Brain microvascular endothelial cell (primary cell): ENCODE measurements at regions not wholly inside any gene's neighbourhood (a gene's known extent, or its start where the extent isn't known, plus 50 kb on each side); places are given as distances from the start of the nearest gene placed in this dataset.

ENCODE experiments used
- DNase-seq: peaks from one replicate; pipeline ENCODE4 v3.0.0-alpha.2; 2020
- H3K27ac ChIP-seq: fragments of 250-450 bp; sonication (Bioruptor Pico); 2 replicates; pipeline ENCODE4 v1.5.1; 2020; ENCODE audit warnings: mild to moderate bottlenecking, moderate library complexity
- H3K27me3 ChIP-seq: fragments of 250-450 bp; sonication (Bioruptor Pico); replicated peaks from 2 replicates; pipeline ENCODE4 v1.5.1; 2020; ENCODE audit warnings: mild to moderate bottlenecking
- H3K36me3 ChIP-seq: fragments of 250-450 bp; sonication (Bioruptor Pico); replicated peaks from 2 replicates; pipeline ENCODE4 v1.5.1; 2020; ENCODE audit warnings: mild to moderate bottlenecking
- H3K4me3 ChIP-seq: 2 replicates; pipeline ENCODE4 v1.5.1; 2011; ENCODE audit warnings: low read depth, mild to moderate bottlenecking, control low read depth, low read length, moderate library complexity
- in situ Hi-C: cut with HindIII; loops from 2 replicates; pipeline ENCODE4 v1.10.0; 2017; ENCODE audit warnings: low sequenced_read_pairs, low pct_ligation_motif_present
- TF ChIP-seq, protein P1 (sequence below): IDR thresholded peaks from 2 replicates; pipeline ENCODE4 v1.5.1; 2011; ENCODE audit warnings: low read depth, mild to moderate bottlenecking, moderate library complexity, low read length, control low read depth, inconsistent platforms; ENCODE audit errors: missing control alignments

GRCh38 chr2:41937921-41938708 is 109.7 kb upstream of the PKDCC start:
- H3K27ac ChIP-seq, result no peak overlapping the region
- no peaks in the 10 kb centered on the region for H3K27me3 ChIP-seq

GRCh38 chr2:41940060-41940744 is 107.6 kb upstream of the PKDCC start:
- H3K27me3 ChIP-seq, result no peaks in the 10 kb centered on the region
- no peak for DNase-seq
- no peak overlapping the region for H3K4me3 ChIP-seq
- H3K27ac ChIP-seq, result no peak overlapping the region
- TF ChIP-seq, protein P1, sequence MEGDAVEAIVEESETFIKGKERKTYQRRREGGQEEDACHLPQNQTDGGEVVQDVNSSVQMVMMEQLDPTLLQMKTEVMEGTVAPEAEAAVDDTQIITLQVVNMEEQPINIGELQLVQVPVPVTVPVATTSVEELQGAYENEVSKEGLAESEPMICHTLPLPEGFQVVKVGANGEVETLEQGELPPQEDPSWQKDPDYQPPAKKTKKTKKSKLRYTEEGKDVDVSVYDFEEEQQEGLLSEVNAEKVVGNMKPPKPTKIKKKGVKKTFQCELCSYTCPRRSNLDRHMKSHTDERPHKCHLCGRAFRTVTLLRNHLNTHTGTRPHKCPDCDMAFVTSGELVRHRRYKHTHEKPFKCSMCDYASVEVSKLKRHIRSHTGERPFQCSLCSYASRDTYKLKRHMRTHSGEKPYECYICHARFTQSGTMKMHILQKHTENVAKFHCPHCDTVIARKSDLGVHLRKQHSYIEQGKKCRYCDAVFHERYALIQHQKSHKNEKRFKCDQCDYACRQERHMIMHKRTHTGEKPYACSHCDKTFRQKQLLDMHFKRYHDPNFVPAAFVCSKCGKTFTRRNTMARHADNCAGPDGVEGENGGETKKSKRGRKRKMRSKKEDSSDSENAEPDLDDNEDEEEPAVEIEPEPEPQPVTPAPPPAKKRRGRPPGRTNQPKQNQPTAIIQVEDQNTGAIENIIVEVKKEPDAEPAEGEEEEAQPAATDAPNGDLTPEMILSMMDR, result no peak
- in situ Hi-C loops, result no loop called here
- no peaks in the 10 kb centered on the region for H3K36me3 ChIP-seq

More at GRCh38 chr2:41937921-41938708, 109.7 kb upstream of the PKDCC start:
- Histone ChIP-seq H3K4me3 (no peak overlapping the region), H3K36me3 (no peaks in the 10 kb centered on the region)
- in situ Hi-C loops, result no loop called here
- DNase-seq, result no peak
- TF ChIP-seq, protein P1, result no peak

- in situ Hi-C loops, result no loop called here
- no peak for DNase-seq
- Histone ChIP-seq H3K36me3 (no peaks in the 10 kb centered on the region), H3K4me3 (no peak overlapping the region), H3K27ac (no peak overlapping the region), H3K27me3 (no peaks in the 10 kb centered on the region)
- TF ChIP-seq, protein P1, result no peak
These were observed 107.1 kb upstream of the PKDCC start for GRCh38 chr2:41940745-41941063.

DNA sequence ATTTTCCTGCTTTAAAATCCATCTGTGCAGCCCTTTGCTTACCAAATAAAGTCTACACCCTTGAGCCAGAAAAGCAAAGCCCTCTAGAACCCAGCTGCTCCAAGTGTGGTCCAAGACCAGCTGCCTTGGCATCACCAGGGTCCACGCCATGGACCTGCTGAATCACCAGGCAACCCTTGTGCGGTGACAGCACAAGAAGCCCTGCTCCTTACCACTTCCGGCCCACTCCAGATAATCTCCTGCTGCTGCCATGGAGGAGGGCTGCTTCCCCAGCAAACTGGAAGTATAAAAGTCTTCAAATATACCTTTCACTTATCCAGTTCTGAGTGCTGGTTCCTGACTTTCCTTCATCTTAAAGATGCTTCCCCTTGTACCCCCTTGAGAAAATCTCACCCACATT is 106.0 kb upstream of the PKDCC start:
- H3K27me3 ChIP-seq, result no peaks in the 10 kb centered on the region
- TF ChIP-seq, protein P1, result no peak
- H3K27ac ChIP-seq, result no peak overlapping the region
- no peak overlapping the region for H3K4me3 ChIP-seq
- no peak for DNase-seq
- H3K36me3 ChIP-seq, result no peaks in the 10 kb centered on the region
- in situ Hi-C loops, result no loop called here

DNA sequence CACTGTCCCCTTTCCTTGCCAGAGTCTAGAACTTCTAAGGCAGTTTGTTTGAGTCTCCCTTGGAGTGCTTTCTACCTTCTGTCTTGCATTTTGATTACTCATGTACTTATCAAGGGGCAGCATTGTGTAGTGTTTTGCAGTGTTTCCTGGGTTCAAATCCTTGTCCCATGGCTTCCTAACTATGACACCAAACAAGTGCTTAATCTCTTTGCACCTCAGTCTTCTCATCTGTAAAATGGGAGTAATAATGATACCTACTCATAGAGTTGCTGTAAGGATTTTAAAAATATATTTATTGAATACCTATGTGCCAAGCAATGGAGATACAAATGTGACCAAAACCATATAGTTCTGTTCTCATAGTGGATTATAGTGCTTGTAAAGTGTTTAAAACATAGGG is 105.5 kb upstream of the PKDCC start:
- H3K27ac ChIP-seq, result no peak overlapping the region
- H3K27me3 ChIP-seq, result no peaks in the 10 kb centered on the region
- in situ Hi-C loops, result no loop called here
- no peaks in the 10 kb centered on the region for H3K36me3 ChIP-seq
- H3K4me3 ChIP-seq, result no peak overlapping the region
- DNase-seq, result no peak
- TF ChIP-seq, protein P1, result no peak

GRCh38 chr2:41943159-41943558 is 104.7 kb upstream of the PKDCC start:
- no peaks in the 10 kb centered on the region for H3K27me3 ChIP-seq
- in situ Hi-C loops, result no loop called here
- TF ChIP-seq, protein P1, result no peak
- no peaks in the 10 kb centered on the region for H3K36me3 ChIP-seq
- H3K4me3 ChIP-seq, result no peak overlapping the region
- DNase-seq, result no peak
- no peak overlapping the region for H3K27ac ChIP-seq
